ENCODE measurements at regions not wholly inside any gene's neighbourhood (a gene's known extent, or its start where the extent isn't known, plus 50 kb on each side); places are given as distances from the start of the nearest gene placed in this dataset.

- no peaks in the 10 kb centered on the region for H3K4me1 Mint-ChIP-seq (ENCODE audit: low read depth)
- no peaks in the 10 kb centered on the region for H3K36me3 Mint-ChIP-seq
- H3K27ac Mint-ChIP-seq, result no peak overlapping the region
Measured at GRCh38 chr11:70763606-70764005, 365.3 kb downstream of the CTTN start.

GRCh38 chr11:70764356-70764905 lies 366.1 kb downstream of the CTTN start:
- no peak for DNase-seq
- no peak overlapping the region for H3K4me3 Mint-ChIP-seq
- H3K36me3 Mint-ChIP-seq, result no peaks in the 10 kb centered on the region
- intact Hi-C loops (cut with micrococcal nuclease), result no loop called here
- H3K27me3 Mint-ChIP-seq, result peaks cover 12% of the 10 kb centered on the region
- H3K27ac Mint-ChIP-seq, result no peak overlapping the region
- CTCF ChIA-PET, result no interaction called here
- no peaks in the 10 kb centered on the region for H3K4me1 Mint-ChIP-seq (ENCODE audit: low read depth)
- POLR2A ChIA-PET, result no interaction called here
- H3K9me3 Mint-ChIP-seq, result peaks cover 6% of the 10 kb centered on the region

More at GRCh38 chr11:70763606-70764005, 365.3 kb downstream of the CTTN start:
- Mint-ChIP-seq H3K9me3 (peaks cover 6% of the 10 kb centered on the region), H3K27me3 (peaks cover 12% of the 10 kb centered on the region), H3K4me3 (no peak overlapping the region)
- intact Hi-C loops (cut with micrococcal nuclease), result no loop called here
- ChIA-PET POLR2A (no interaction called here), CTCF (no interaction called here)
- no peak for DNase-seq

- Mint-ChIP-seq H3K27ac (no peak overlapping the region), H3K4me3 (no peak overlapping the region), H3K36me3 (no peaks in the 10 kb centered on the region), H3K4me1 (ENCODE audit: low read depth) (no peaks in the 10 kb centered on the region), H3K9me3 (no peaks in the 10 kb centered on the region), H3K27me3 (peaks cover 6% of the 10 kb centered on the region)
- ChIA-PET POLR2A (no interaction called here), CTCF (interaction anchor here (1.4 kb wide), 1 partner anchor 11 kb away, joined by 3 read pairs; no protein-coding TSS in a partner anchor)
- intact Hi-C loops (cut with micrococcal nuclease), result no loop called here
- no peak for DNase-seq
Measured at GRCh38 chr11:70766901-70767300, 368.6 kb downstream of the CTTN start.

- intact Hi-C loops (cut with micrococcal nuclease), result no loop called here
- no peak for DNase-seq
- ChIA-PET POLR2A (no interaction called here), CTCF (no interaction called here)
- H3K9me3 Mint-ChIP-seq, result no peaks in the 10 kb centered on the region
- no peaks in the 10 kb centered on the region for H3K4me1 Mint-ChIP-seq (ENCODE audit: low read depth)
- no peaks in the 10 kb centered on the region for H3K36me3 Mint-ChIP-seq
- H3K27ac Mint-ChIP-seq, result no peak overlapping the region
- peaks cover 4% of the 10 kb centered on the region for H3K27me3 Mint-ChIP-seq
- no peak overlapping the region for H3K4me3 Mint-ChIP-seq
Measured at GRCh38 chr11:70768346-70769095, 370.2 kb downstream of the CTTN start.

- Mint-ChIP-seq H3K4me3 (no peak overlapping the region), H3K36me3 (no peaks in the 10 kb centered on the region), H3K9me3 (no peaks in the 10 kb centered on the region), H3K27ac (no peak overlapping the region), H3K4me1 (ENCODE audit: low read depth) (no peaks in the 10 kb centered on the region), H3K27me3 (peaks cover 4% of the 10 kb centered on the region)
- CTCF ChIA-PET, result no interaction called here
- intact Hi-C loops (cut with micrococcal nuclease), result no loop called here
- POLR2A ChIA-PET, result no interaction called here
- no peak for DNase-seq
Measured at GRCh38 chr11:70769106-70769505, 370.8 kb downstream of the CTTN start.

GRCh38 chr11:70769521-70769920 lies 371.2 kb downstream of the CTTN start:
- peaks cover 3% of the 10 kb centered on the region for H3K27me3 Mint-ChIP-seq
- H3K36me3 Mint-ChIP-seq, result no peaks in the 10 kb centered on the region
- ChIA-PET CTCF (no interaction called here), POLR2A (no interaction called here)
- H3K27ac Mint-ChIP-seq, result no peak overlapping the region
- H3K4me1 Mint-ChIP-seq (ENCODE audit: low read depth), result no peaks in the 10 kb centered on the region
- no peaks in the 10 kb centered on the region for H3K9me3 Mint-ChIP-seq
- DNase-seq, result no peak
- intact Hi-C loops (cut with micrococcal nuclease), result no loop called here
- no peak overlapping the region for H3K4me3 Mint-ChIP-seq

- POLR2A ChIA-PET, result no interaction called here
Measured at GRCh38 chr11:70771099-70771885, 373.0 kb downstream of the CTTN start.

GRCh38 chr11:70772950-70773349 lies 374.6 kb downstream of the CTTN start:
- CTCF ChIA-PET, result interaction anchor here (0.6 to 1.3 kb wide), 2 partner anchors 17 to 90 kb away, joined by 3 read pairs; no protein-coding TSS in a partner anchor
- Mint-ChIP-seq H3K4me3 (no peak overlapping the region), H3K9me3 (no peaks in the 10 kb centered on the region), H3K27me3 (no peaks in the 10 kb centered on the region), H3K36me3 (no peaks in the 10 kb centered on the region), H3K4me1 (ENCODE audit: low read depth) (no peaks in the 10 kb centered on the region), H3K27ac (no peak overlapping the region)
- no peak for DNase-seq
- intact Hi-C loops (cut with micrococcal nuclease), result no loop called here
- POLR2A ChIA-PET, result no interaction called here

More at GRCh38 chr11:70771099-70771885, 373.0 kb downstream of the CTTN start:
- no peaks in the 10 kb centered on the region for H3K36me3 Mint-ChIP-seq
- DNase-seq, result no peak
- intact Hi-C loops (cut with micrococcal nuclease), result no loop called here
- no peaks in the 10 kb centered on the region for H3K4me1 Mint-ChIP-seq (ENCODE audit: low read depth)
- no peak overlapping the region for H3K4me3 Mint-ChIP-seq
- CTCF ChIA-PET, result no interaction called here
- no peaks in the 10 kb centered on the region for H3K9me3 Mint-ChIP-seq
- peaks cover 3% of the 10 kb centered on the region for H3K27me3 Mint-ChIP-seq
- H3K27ac Mint-ChIP-seq, result no peak overlapping the region

- H3K4me1 Mint-ChIP-seq (ENCODE audit: low read depth), result no peaks in the 10 kb centered on the region
- POLR2A ChIA-PET, result no interaction called here
Measured at GRCh38 chr11:70775386-70776075, 377.2 kb downstream of the CTTN start.

GRCh38 chr11:70776914-70777532 lies 378.7 kb downstream of the CTTN start:
- H3K4me1 Mint-ChIP-seq (ENCODE audit: low read depth), result no peaks in the 10 kb centered on the region
- H3K27me3 Mint-ChIP-seq, result peaks cover 2% of the 10 kb centered on the region
- H3K27ac Mint-ChIP-seq, result no peak overlapping the region
- no peak for DNase-seq
- H3K9me3 Mint-ChIP-seq, result no peaks in the 10 kb centered on the region
- POLR2A ChIA-PET, result no interaction called here
- H3K36me3 Mint-ChIP-seq, result no peaks in the 10 kb centered on the region
- CTCF ChIA-PET, result no interaction called here
- H3K4me3 Mint-ChIP-seq, result no peak overlapping the region
- intact Hi-C loops (cut with micrococcal nuclease), result no loop called here

More at GRCh38 chr11:70775386-70776075, 377.2 kb downstream of the CTTN start:
- Mint-ChIP-seq H3K9me3 (no peaks in the 10 kb centered on the region), H3K36me3 (no peaks in the 10 kb centered on the region), H3K4me3 (no peak overlapping the region), H3K27me3 (peaks cover 2% of the 10 kb centered on the region), H3K27ac (no peak overlapping the region)
- CTCF ChIA-PET, result no interaction called here
- intact Hi-C loops (cut with micrococcal nuclease), result no loop called here
- no peak for DNase-seq

GRCh38 chr11:70778883-70779282 lies 380.6 kb downstream of the CTTN start:
- Mint-ChIP-seq H3K27me3 (peaks cover 7% of the 10 kb centered on the region), H3K4me1 (ENCODE audit: low read depth) (no peaks in the 10 kb centered on the region), H3K9me3 (no peaks in the 10 kb centered on the region), H3K4me3 (no peak overlapping the region), H3K36me3 (no peaks in the 10 kb centered on the region), H3K27ac (no peak overlapping the region)
- intact Hi-C loops (cut with micrococcal nuclease), result no loop called here
- no peak for DNase-seq
- ChIA-PET CTCF (no interaction called here), POLR2A (no interaction called here)
